ENCODE measurements at regions not wholly inside any gene's neighbourhood (a gene's known extent, or its start where the extent isn't known, plus 50 kb on each side); places are given as distances from the start of the nearest gene placed in this dataset.

- TF ChIP-seq CTCF (IDR thresholded peaks at IDR 0.05), result no peak
- no peak for TF ChIP-seq POLR2A (IDR thresholded peaks at IDR 0.05)
These were observed 305.4 kb upstream of the F9 start for GRCh38 chrX:139224953-139225665.

Data from breast epithelium (tissue), 3 donors.